BJ (cell line): ENCODE measurements at regions not wholly inside any gene's neighbourhood (a gene's known extent, or its start where the extent isn't known, plus 50 kb on each side); places are given as distances from the start of the nearest gene placed in this dataset.

Source experiments
- CTCF ChIA-PET: fragments of 350-600 bp; formaldehyde crosslinking; extraction: SDS; loops from one replicate; lab custom pipeline; 2021; ENCODE audit warnings: antibody characterized with exemption, inconsistent platforms; lab: Yijun Ruan, JAX
- POLR2A ChIA-PET: fragments of 300-600 bp; sonication (Branson Sonifier 250); formaldehyde crosslinking; extraction: SDS; loops from one replicate; lab custom pipeline; 2021; ENCODE audit warnings: antibody characterized with exemption; lab: Charles Lee
- DNase-seq: peaks from one replicate; pipeline ENCODE4 v3.0.0-alpha.2; 2011; ENCODE audit warnings: low read depth
- H3K27me3 ChIP-seq: 2 replicates; pipeline ENCODE4 v1.6.0; 2011; ENCODE audit warnings: low read length; ENCODE audit not compliant: control insufficient read depth, insufficient read depth
- H3K36me3 ChIP-seq: 2 replicates; pipeline ENCODE4 v1.5.1; 2011; ENCODE audit warnings: low read length; ENCODE audit not compliant: control insufficient read depth, insufficient read depth
- H3K4me3 ChIP-seq: 2 replicates; pipeline ENCODE4 v1.5.1; 2011; ENCODE audit warnings: low read depth, mild to moderate bottlenecking, control low read depth, low read length
- TF ChIP-seq, protein P1 (sequence below): IDR thresholded peaks from 2 replicates; pipeline ENCODE4 v1.5.1; 2011; ENCODE audit warnings: low read depth, mild to moderate bottlenecking, control low read depth, inconsistent platforms, low read length, moderate library complexity; ENCODE audit not compliant: insufficient read depth

DNA sequence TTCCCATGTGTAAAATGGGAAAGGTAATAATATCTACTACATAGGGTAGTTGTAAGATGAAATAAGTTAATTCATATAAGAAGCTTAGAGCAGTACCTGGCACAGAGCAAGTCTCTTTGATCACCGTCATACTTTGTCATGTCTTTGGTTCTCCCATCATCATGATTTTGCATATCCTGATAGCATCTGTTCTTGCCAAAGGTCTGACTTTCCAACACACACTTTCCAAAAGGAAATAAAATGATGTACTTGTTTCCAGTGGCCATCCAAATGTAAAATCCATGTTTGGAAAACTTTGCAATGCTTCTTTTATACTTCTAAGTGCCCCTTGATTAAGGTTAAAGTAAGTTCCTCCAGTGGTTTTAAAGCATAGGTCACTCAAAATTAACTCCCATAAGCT, 266.9 kb upstream of the PTGER4 start:
- no peak overlapping the region for H3K4me3 ChIP-seq
- no peaks in the 10 kb centered on the region; the same call in 1 of the 2 replicates for H3K27me3 ChIP-seq
- TF ChIP-seq, protein P1, sequence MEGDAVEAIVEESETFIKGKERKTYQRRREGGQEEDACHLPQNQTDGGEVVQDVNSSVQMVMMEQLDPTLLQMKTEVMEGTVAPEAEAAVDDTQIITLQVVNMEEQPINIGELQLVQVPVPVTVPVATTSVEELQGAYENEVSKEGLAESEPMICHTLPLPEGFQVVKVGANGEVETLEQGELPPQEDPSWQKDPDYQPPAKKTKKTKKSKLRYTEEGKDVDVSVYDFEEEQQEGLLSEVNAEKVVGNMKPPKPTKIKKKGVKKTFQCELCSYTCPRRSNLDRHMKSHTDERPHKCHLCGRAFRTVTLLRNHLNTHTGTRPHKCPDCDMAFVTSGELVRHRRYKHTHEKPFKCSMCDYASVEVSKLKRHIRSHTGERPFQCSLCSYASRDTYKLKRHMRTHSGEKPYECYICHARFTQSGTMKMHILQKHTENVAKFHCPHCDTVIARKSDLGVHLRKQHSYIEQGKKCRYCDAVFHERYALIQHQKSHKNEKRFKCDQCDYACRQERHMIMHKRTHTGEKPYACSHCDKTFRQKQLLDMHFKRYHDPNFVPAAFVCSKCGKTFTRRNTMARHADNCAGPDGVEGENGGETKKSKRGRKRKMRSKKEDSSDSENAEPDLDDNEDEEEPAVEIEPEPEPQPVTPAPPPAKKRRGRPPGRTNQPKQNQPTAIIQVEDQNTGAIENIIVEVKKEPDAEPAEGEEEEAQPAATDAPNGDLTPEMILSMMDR: no peak
- ChIA-PET POLR2A (no interaction called here), CTCF (no interaction called here)
- no peaks in the 10 kb centered on the region for H3K36me3 ChIP-seq
- no peak for DNase-seq

DNA sequence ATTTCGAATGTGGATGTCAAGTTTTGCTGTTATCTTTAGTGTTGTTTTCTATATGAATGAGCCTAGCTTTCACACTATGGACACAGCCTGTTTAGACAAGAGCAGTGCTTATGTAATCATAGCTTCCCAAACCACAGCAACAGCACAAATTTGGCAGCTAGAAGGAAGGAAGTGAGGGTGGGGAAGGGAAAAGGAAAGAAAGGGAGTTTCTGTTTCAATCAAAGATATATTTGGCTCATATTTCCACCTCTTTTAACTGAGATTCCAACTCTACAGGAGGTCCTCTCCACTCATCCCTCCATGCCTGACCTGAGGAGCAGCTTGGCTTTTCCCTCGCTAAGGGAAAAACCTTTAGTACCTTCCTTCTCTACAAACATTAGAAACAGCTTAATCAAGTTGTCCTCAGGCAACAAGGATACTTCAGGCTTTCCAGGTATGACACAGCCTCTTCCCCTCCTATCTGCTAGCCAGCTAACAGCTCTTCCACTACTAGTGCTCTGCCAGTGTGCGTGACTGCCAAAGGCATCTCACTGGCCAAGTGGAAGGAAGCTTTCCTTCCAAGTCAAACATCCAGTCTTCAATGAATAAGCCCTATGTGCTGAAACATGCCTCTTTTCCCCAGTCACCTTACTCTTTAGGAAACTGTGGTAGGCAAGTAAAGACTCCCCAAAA, 268.6 kb upstream of the PTGER4 start:
- H3K27me3 ChIP-seq: no peaks in the 10 kb centered on the region; the same call in 1 of the 2 replicates
- no peak for DNase-seq
- ChIA-PET POLR2A (no interaction called here), CTCF (interaction anchor here (1.3 to 1.4 kb wide), 3 partner anchors 8 to 19 kb away, joined by 3 to 4 read pairs (median 3); no protein-coding TSS in a partner anchor)
- TF ChIP-seq, protein P1: no peak
- no peak overlapping the region for H3K4me3 ChIP-seq
- no peaks in the 10 kb centered on the region for H3K36me3 ChIP-seq

DNA sequence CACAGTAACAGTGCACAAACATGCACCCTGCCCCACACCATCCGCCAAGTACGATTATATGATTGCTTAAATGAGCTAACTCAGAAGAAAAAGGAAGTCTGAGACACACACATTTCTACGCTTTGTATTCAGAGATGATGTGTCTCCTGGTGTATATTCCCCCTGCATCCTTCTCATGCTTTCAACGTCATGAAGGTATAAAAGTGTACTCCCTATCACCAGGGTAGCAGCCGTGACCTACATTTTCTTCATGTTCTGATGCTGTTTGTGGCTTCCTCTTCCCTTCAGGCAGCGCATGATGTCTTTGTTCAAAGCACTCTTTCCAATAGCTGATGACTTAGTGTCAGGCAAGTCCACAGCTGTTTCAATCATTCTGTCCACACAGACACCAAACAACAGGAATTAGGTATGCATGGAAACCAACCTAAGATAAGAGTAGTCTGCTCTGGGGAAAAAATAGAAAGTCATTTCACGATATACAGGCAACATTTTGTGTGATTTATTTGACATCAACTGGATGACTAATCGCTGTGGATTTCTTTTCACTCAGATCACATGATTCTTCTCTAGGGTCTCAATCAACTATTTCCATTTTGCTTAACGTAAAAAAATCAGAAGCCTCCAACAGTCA, 269.4 kb upstream of the PTGER4 start:
- CTCF ChIA-PET: interaction anchor here (0.6 to 1.4 kb wide), 4 partner anchors 8 to 138 kb away, joined by 3 to 4 read pairs (median 3); no protein-coding TSS in a partner anchor
- no peak for DNase-seq
- POLR2A ChIA-PET: no interaction called here
- Histone ChIP-seq H3K4me3 (no peak overlapping the region), H3K27me3 (no peaks in the 10 kb centered on the region; the same call in 1 of the 2 replicates), H3K36me3 (no peaks in the 10 kb centered on the region)
- TF ChIP-seq, protein P1: no peak

DNA sequence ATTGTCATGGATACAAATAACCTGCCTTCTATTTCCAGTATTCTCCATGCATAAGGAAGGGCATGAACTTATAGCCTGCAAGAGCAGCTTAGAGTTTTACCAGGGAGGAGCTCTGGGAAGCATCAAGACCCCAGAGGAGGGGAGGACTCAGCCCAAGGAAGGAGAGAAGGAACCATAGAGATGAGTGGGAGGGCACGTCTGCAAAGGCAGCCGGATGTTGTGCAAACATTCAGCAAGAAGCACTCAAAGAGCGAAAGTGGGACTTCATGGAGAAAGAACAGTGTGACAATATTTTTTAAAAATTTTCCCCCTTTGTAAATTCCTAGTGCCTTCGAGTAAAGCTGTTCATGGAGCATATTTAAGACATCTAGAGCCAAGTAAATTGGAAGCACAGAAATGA, 270.1 kb upstream of the PTGER4 start:
- Histone ChIP-seq H3K36me3 (no peaks in the 10 kb centered on the region), H3K27me3 (no peaks in the 10 kb centered on the region; the same call in 1 of the 2 replicates), H3K4me3 (no peak overlapping the region)
- POLR2A ChIA-PET: no interaction called here
- CTCF ChIA-PET: interaction anchor here (0.6 kb wide), 1 partner anchor 139 kb away, joined by 3 read pairs; no protein-coding TSS in a partner anchor
- no peak for DNase-seq
- TF ChIP-seq, protein P1: no peak

DNA sequence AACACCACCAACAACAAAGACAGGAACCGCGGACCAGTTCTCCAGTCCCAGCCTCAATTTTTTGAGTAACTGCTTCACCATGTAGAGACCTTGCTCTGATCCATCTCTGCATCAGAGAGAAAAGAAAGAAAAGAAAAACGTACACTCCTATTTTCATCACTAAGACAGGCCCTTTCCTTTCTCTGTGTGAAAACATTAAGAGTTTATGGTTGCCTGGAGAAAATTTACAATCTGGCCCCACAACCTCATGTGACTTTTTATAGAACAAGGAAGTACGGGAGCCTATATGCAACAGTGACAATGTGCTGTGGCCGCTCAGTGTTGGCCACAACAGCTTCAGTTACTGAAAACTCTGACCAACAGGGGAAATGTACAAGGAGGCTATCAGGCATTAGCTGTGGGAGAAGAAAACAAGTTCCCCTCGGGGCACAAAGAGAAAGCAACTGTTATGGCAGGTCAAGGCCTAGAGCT, 272.9 kb upstream of the PTGER4 start:
- ChIA-PET CTCF (no interaction called here), POLR2A (no interaction called here)
- DNase-seq: no peak
- H3K36me3 ChIP-seq: no peaks in the 10 kb centered on the region
- TF ChIP-seq, protein P1: no peak
- H3K4me3 ChIP-seq: no peak overlapping the region
- no peaks in the 10 kb centered on the region; the same call in 1 of the 2 replicates for H3K27me3 ChIP-seq
